GM12892 (cell line): ENCODE measurements at regions not wholly inside any gene's neighbourhood (a gene's known extent, or its start where the extent isn't known, plus 50 kb on each side); places are given as distances from the start of the nearest gene placed in this dataset.

Experiments used
- POLR2A ChIP-seq: IDR thresholded peaks from 2 replicates; pipeline ENCODE4 v1.6.1; 2011; ENCODE audit warnings: low read depth, low read length, control low read depth
- POLR2AphosphoS5 ChIP-seq: IDR thresholded peaks from 2 replicates; pipeline ENCODE4 v1.6.1; 2011; ENCODE audit warnings: low read depth, low read length, control low read depth
- TAF1 ChIP-seq: IDR thresholded peaks from 2 replicates; pipeline ENCODE4 v1.6.1; 2011; ENCODE audit warnings: low read depth, mild to moderate bottlenecking, control low read depth, low read length, borderline replicate concordance

DNA sequence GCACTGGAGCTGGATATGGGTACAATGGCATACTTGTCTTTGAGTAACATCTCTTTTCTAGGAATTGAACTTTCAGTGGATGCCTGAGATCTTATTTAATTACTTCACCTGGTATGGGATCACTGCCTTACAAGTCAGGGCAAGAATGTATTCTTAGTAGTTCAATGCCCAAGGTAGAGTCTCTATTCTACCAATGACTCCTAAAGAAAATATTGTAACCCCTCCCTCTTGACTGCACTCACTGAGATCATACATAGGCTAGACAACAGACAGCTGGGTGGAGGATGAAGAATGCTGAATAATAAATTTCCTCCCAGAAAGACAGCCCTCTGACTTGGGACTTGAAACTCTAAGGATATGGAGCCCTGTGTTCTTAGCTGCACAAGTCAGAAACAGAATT, 1216.3 kb upstream of the ACO1 start:
- TF ChIP-seq TAF1 (no peak), POLR2AphosphoS5 (no peak), POLR2A (no peak)
